Testis (tissue), 2 donors: ENCODE measurements at regions not wholly inside any gene's neighbourhood (a gene's known extent, or its start where the extent isn't known, plus 50 kb on each side); places are given as distances from the start of the nearest gene placed in this dataset.

Experiments used
- DNase-seq: peaks from one replicate; pipeline ENCODE4 v3.0.0-alpha.2; 2019
- H3K27ac ChIP-seq, 2 donors: fragments of 200-600 bp; sonication (generic); one replicate each; pipeline ENCODE4 v1.5.1; 2019
- H3K27me3 ChIP-seq: fragments of 200-600 bp; sonication (generic); one replicate; pipeline ENCODE4 v1.5.1; 2019
- H3K36me3 ChIP-seq: fragments of 200-600 bp; sonication (generic); one replicate; pipeline ENCODE4 v1.5.1; 2017; ENCODE audit warnings: low read depth; ENCODE audit errors: missing control alignments
- H3K4me1 ChIP-seq: fragments of 200-600 bp; sonication (generic); one replicate; pipeline ENCODE4 v1.5.1; 2019
- H3K4me3 ChIP-seq, 2 donors: fragments of 200-600 bp; sonication (generic); one replicate each; pipeline ENCODE4 v1.5.1; 2017 to 2019
- H3K9me3 ChIP-seq: fragments of 200-600 bp; sonication (generic); one replicate; pipeline ENCODE4 v1.5.1; 2017
- POLR2A ChIP-seq: fragments of 450-650 bp; IDR thresholded peaks from one replicate; pipeline ENCODE4 v1.6.1; 2017; ENCODE audit warnings: antibody characterized with exemption, mild to moderate bottlenecking, moderate library complexity
- WGBS, 2 donors: methylation state at CpG; one replicate each; pipeline ENCODE4 v1.1.5; 2018; 5-methylcytosine and 5-hydroxymethylcytosine counted together
- intact Hi-C: fragments of 100-400 bp; cut with DNase I; formaldehyde crosslinking; loops from one replicate; pipeline ENCODE4 v1.15.1; 2023; ENCODE audit warnings: low total_unique reads
- TF ChIP-seq, protein P1 (sequence below), 3 experiments: fragments of 450-650 bp in 2 of 3; fragments of 200-600 bp in 1 of 3; sonication (generic) in 1 of 3; IDR thresholded peaks; one replicate each; pipeline ENCODE4 v1.5.1; 2016 to 2019; ENCODE audit warnings: antibody characterized with exemption in 3 of 3, mild to moderate bottlenecking in 2 of 3, moderate library complexity in 1 of 3

DNA sequence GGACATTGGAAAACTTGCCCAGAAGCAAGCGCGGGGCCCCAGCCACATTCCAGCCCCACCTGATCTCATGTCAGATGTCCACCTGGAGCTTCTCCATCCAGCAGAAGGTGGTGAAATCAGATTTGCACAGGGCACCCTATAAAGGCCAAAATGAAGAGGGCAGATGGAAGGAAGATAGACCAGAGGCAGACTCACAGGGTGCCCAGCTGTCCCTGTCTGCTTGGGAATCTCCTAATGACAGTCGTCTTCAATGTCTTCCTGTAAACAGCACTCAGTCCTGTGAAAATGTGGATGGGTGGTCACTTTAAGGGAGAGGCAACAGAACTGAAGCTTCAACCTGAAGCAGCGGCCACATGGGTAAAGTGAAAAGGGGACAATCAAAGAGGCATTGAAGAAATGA is 607.5 kb downstream of the IRX1 start:
- Histone ChIP-seq H3K9me3 (no peaks in the 10 kb centered on the region), H3K4me1 (no peaks in the 10 kb centered on the region), H3K4me3 (no peak overlapping the region), H3K27ac (no peak overlapping the region), H3K36me3 (no peaks in the 10 kb centered on the region), H3K27me3 (no peaks in the 10 kb centered on the region)
- TF ChIP-seq, protein P1, sequence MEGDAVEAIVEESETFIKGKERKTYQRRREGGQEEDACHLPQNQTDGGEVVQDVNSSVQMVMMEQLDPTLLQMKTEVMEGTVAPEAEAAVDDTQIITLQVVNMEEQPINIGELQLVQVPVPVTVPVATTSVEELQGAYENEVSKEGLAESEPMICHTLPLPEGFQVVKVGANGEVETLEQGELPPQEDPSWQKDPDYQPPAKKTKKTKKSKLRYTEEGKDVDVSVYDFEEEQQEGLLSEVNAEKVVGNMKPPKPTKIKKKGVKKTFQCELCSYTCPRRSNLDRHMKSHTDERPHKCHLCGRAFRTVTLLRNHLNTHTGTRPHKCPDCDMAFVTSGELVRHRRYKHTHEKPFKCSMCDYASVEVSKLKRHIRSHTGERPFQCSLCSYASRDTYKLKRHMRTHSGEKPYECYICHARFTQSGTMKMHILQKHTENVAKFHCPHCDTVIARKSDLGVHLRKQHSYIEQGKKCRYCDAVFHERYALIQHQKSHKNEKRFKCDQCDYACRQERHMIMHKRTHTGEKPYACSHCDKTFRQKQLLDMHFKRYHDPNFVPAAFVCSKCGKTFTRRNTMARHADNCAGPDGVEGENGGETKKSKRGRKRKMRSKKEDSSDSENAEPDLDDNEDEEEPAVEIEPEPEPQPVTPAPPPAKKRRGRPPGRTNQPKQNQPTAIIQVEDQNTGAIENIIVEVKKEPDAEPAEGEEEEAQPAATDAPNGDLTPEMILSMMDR (IDR thresholded peaks at IDR 0.05): no peak
- TF ChIP-seq POLR2A: no peak
- 72 to 84% methylated on average over 3 to 4 of the region's 4 CpGs for WGBS, 2 donors
- no peak for DNase-seq
- intact Hi-C loops: no loop called here

DNA sequence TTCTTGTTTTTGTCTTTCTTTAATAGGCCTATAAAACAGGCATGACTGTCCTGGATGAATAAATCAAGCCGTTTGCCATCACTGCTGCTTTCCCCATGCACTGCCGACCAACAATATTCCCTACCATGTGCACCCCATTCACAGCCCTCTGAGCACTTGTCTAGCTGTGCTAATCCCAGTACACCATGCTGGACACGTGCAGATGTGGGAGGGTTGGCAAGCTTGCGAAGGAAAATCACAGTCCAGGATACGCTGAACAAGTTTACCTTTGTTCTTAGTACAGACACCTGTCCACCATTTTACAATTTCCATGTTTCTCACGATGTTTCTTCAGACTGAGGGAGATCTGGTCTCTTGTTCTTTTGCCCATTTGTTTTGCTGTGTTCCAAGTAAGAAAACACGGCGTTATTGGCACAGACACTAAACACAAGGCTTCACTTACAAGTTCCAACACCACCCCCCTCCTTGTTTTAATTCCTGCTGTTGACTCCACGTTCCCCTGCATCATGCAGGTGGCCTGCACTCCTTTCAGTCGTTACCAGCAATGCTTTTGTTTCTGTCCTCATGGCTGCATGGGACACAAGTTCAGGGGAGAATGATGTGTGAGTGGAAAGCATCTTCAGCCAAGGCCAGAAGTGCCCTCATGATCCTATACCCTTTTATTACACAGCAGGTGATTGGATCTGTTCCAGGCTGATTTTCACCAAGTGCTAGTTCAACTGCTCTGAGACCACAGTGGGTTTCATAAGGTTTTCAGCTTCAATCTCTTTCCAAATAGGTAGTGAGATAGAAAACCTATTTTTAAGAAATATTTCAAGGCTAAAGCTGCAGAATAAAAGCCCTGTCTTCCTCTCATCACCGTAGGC is 608.9 kb downstream of the IRX1 start:
- 64 to 66% methylated on average over 11 of the region's 11 CpGs for WGBS, 2 donors
- Histone ChIP-seq H3K9me3 (no peaks in the 10 kb centered on the region), H3K27me3 (no peaks in the 10 kb centered on the region), H3K27ac (no peak overlapping the region), H3K4me1 (no peaks in the 10 kb centered on the region), H3K36me3 (no peaks in the 10 kb centered on the region), H3K4me3 (no peak overlapping the region)
- no peak for TF ChIP-seq POLR2A
- TF ChIP-seq, protein P1 (IDR thresholded peaks at IDR 0.05): no peak
- intact Hi-C loops: no loop called here
- no peak for DNase-seq

DNA sequence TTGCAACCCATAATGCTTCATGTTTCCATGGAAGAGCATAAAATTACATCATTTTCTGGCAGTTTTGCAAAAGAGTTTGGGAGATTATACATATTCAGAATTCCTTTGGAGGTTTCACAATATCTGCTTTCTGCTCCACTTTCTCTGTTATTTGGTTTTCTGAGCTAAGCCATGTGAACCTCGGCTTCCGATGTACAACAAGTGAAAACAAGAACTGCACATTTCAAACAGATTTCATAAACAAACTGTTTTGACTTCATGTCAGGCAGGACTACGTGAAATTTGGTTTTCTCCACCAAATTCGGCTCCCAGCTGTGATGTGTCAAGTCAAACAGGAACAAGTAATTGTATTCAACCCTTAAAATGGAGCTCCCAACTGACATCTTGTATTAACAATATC is 609.8 kb downstream of the IRX1 start:
- intact Hi-C loops: no loop called here
- WGBS, 2 donors: 77 to 82% methylated on average over 4 of the region's 4 CpGs
- Histone ChIP-seq H3K36me3 (no peaks in the 10 kb centered on the region), H3K4me3 (no peak overlapping the region), H3K27ac (no peak overlapping the region), H3K4me1 (no peaks in the 10 kb centered on the region), H3K9me3 (no peaks in the 10 kb centered on the region), H3K27me3 (no peaks in the 10 kb centered on the region)
- TF ChIP-seq, protein P1 (IDR thresholded peaks at IDR 0.05): no peak
- TF ChIP-seq POLR2A: no peak
- DNase-seq: no peak

DNA sequence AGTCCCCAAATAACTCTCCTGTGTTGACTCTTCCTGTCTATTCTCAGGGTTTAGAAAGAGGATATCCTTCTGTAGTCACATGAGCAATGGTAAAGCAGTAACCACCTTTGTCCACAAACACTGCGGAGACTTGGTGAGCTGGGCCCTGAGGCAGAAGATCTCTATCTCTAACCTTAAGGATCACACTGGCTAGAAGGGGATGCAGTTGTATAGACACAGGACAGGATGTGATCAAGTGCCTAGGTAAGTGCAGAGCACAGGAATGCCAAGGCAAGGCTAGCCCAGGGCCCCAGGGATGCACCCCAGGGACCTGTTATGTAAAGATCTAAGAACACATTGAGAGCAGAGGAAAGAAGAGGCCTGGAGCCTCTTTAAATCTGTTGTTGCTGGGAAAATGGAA is 610.5 kb downstream of the IRX1 start:
- DNase-seq: no peak
- no peaks in the 10 kb centered on the region for H3K27me3 ChIP-seq
- intact Hi-C loops: no loop called here
- no peaks in the 10 kb centered on the region for H3K4me1 ChIP-seq
- H3K9me3 ChIP-seq: no peaks in the 10 kb centered on the region
- H3K36me3 ChIP-seq: no peaks in the 10 kb centered on the region
- H3K4me3 ChIP-seq: no peak overlapping the region
- TF ChIP-seq POLR2A: no peak
- TF ChIP-seq, protein P1 (IDR thresholded peaks at IDR 0.05): no peak
- H3K27ac ChIP-seq: no peak overlapping the region
- 85 to 87% methylated on average over 1 of the region's 1 CpG for WGBS, 2 donors

DNA sequence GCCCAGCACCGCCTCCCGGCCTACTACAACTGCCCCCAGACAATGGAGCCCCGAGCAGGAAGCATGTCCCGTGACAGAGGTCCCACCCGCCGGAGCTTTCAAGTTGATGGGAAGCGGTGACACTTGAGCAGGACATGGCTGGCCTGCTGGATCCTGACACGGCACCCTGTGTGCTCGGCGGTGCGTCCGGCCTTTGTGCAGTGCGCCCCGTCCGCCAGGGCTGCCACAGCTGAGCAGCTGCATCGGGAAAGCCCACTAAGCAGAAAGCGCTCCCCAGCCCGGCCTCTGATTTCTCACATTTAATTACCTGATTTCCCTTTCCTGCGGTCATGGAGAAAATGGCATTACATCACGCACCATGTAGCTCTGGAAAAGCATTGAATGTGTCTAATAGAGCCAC is 611.9 kb downstream of the IRX1 start:
- Histone ChIP-seq H3K4me3 (no peak overlapping the region), H3K36me3 (no peaks in the 10 kb centered on the region), H3K27ac (no peak overlapping the region), H3K4me1 (no peaks in the 10 kb centered on the region), H3K9me3 (no peaks in the 10 kb centered on the region), H3K27me3 (no peaks in the 10 kb centered on the region)
- DNase-seq: no peak
- 77 to 83% methylated on average over 5 to 20 of the region's 20 CpGs for WGBS, 2 donors
- intact Hi-C loops: no loop called here
- TF ChIP-seq, protein P1 (IDR thresholded peaks at IDR 0.05): no peak
